ENCODE measurements at regions not wholly inside any gene's neighbourhood (a gene's known extent, or its start where the extent isn't known, plus 50 kb on each side); places are given as distances from the start of the nearest gene placed in this dataset.

- no peak for TF ChIP-seq CTCF (IDR thresholded peaks at IDR 0.05)
- TF ChIP-seq POLR2AphosphoS5 (IDR thresholded peaks at IDR 0.05), result peak; percentile 52
- no peak for TF ChIP-seq POLR2A (IDR thresholded peaks at IDR 0.05)
These were observed 104.0 kb upstream of the SLC34A2 start for GRCh38 chr4:25551605-25552004.
